HT-29 (cell line): ENCODE measurements at regions not wholly inside any gene's neighbourhood (a gene's known extent, or its start where the extent isn't known, plus 50 kb on each side); places are given as distances from the start of the nearest gene placed in this dataset.
"Not testable (repeated sequence)": the region's sequence is repeated elsewhere in the genome, so short reads cannot be mapped to it uniquely, and the experiment has no call there.

Experiments
- DNase-seq: peaks from one replicate; pipeline ENCODE4 v3.0.0-alpha.2; 2015; ENCODE audit warnings: low spot score

- no peak for DNase-seq
Observed at GRCh38 chr13:19062019-19062646, 119.5 kb downstream of the TUBA3C start.

- DNase-seq = no peak
Observed at GRCh38 chr13:19061278-19061677, 120.3 kb downstream of the TUBA3C start.

GRCh38 chr13:19060311-19061002 lies 121.2 kb downstream of the TUBA3C start:
- no peak for DNase-seq

GRCh38 chr13:19059016-19059780 lies 122.4 kb downstream of the TUBA3C start:
- DNase-seq = no peak

GRCh38 chr13:19058566-19058965 lies 123.1 kb downstream of the TUBA3C start:
- no peak for DNase-seq

- no peak for DNase-seq
Observed at GRCh38 chr13:19057588-19058340, 123.9 kb downstream of the TUBA3C start.

- DNase-seq = no peak
Observed at GRCh38 chr13:19056984-19057490, 124.6 kb downstream of the TUBA3C start.

- DNase-seq = no peak
Observed at GRCh38 chr13:19056355-19056880, 125.2 kb downstream of the TUBA3C start.

GRCh38 chr13:19055611-19056010 lies 126.0 kb downstream of the TUBA3C start:
- no peak for DNase-seq

GRCh38 chr13:19053561-19053960 lies 128.1 kb downstream of the TUBA3C start:
- no peak for DNase-seq

GRCh38 chr13:19052931-19053330 lies 128.7 kb downstream of the TUBA3C start:
- DNase-seq = no peak

- DNase-seq = no peak
Observed at GRCh38 chr13:19052180-19052579, 129.4 kb downstream of the TUBA3C start.

GRCh38 chr13:19050901-19051300 lies 130.7 kb downstream of the TUBA3C start:
- DNase-seq = no peak

GRCh38 chr13:19049624-19050023 lies 132.0 kb downstream of the TUBA3C start:
- not testable (repeated sequence) for DNase-seq

GRCh38 chr13:19048381-19048780 lies 133.2 kb downstream of the TUBA3C start:
- no peak for DNase-seq

GRCh38 chr13:19023115-19023514 lies 158.5 kb downstream of the TUBA3C start:
- no peak for DNase-seq

GRCh38 chr13:19020988-19021387 lies 160.6 kb downstream of the TUBA3C start:
- no peak for DNase-seq

- DNase-seq = no peak
Observed at GRCh38 chr13:18998389-18998788, 183.2 kb downstream of the TUBA3C start.

- DNase-seq = no peak
Observed at GRCh38 chr13:18996627-18997051, 185.0 kb downstream of the TUBA3C start.

- no peak for DNase-seq
Observed at GRCh38 chr13:18996221-18996620, 185.4 kb downstream of the TUBA3C start.

- DNase-seq = no peak
Observed at GRCh38 chr13:18995259-18995873, 186.3 kb downstream of the TUBA3C start.
